T follicular helper cell (primary cell): ENCODE measurements at regions not wholly inside any gene's neighbourhood (a gene's known extent, or its start where the extent isn't known, plus 50 kb on each side); places are given as distances from the start of the nearest gene placed in this dataset.
"Not testable (repeated sequence)": the region's sequence is repeated elsewhere in the genome, so short reads cannot be mapped to it uniquely, and the experiment has no call there.

Source experiments
- DNase-seq: peaks from one replicate; pipeline ENCODE4 v3.0.0-alpha.2; 2020; ENCODE audit warnings: low read depth

GRCh38 chr2:226474131-226474530, 325.5 kb downstream of the IRS1 start:
- no peak for DNase-seq

DNA sequence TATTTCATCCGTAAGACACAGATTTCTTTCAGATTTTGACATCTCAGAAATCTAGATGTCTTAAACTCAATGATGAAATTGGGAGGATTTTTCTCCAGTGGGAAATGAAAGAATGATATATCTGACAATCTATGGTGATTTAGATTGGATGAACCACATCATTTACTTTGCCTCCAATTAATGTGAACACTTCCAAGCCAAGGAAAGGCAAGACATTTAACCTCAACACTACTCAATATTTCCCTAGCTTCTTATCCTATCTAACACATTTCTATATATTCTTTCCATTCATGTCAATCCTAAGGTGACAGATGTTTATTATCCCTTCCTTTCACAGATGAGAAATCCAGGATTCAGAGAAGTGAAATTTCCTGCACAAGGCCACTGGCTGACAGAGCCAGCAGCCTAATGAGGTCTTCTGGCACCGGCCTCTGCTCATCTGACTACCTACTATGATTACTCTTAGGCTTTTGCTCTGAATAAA, 327.6 kb downstream of the IRS1 start:
- DNase-seq = no peak

GRCh38 chr2:226467633-226468032, 332.0 kb downstream of the IRS1 start:
- no peak for DNase-seq

DNA sequence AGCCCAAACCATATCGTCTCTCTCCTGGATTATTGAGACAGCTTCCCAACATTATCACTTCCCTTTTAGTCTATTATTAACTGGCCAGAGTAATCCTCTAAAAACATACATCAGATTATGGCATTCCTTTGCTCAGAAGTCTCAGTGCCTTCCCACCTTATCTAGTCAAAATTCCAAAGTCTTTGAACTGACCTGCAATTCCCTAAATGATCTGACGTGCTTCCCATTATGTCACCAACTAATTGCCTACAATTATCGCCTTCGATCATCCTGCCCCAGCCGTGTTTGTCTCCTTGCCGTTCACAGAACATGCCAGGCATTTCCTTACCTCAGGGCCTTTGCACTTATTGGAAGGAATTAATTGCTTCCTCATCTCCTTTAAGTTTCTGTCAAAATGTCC, 332.4 kb downstream of the IRS1 start:
- no peak for DNase-seq

GRCh38 chr2:226466589-226466988, 333.0 kb downstream of the IRS1 start:
- no peak for DNase-seq

DNA sequence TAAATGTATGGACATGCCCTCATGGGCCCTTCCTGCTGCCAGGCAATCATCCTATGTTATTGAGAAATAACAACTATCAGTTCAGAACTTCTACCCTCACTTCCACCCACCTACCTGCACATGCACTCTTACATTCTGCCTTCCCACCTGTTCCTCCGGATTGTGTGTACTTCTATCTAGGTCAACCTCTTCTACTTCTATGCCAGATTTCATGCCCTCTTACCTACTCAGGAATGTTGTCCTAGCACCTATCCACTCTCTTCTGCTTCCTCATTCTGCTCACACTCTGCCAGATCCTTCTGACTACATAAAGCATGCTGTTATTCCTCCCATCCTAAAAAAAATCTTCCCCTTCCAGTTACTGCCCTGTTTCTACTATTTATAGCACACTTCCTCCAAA, 333.5 kb downstream of the IRS1 start:
- DNase-seq = no peak

- DNase-seq = no peak
Measured at GRCh38 chr2:226464380-226464779, 335.2 kb downstream of the IRS1 start.

DNA sequence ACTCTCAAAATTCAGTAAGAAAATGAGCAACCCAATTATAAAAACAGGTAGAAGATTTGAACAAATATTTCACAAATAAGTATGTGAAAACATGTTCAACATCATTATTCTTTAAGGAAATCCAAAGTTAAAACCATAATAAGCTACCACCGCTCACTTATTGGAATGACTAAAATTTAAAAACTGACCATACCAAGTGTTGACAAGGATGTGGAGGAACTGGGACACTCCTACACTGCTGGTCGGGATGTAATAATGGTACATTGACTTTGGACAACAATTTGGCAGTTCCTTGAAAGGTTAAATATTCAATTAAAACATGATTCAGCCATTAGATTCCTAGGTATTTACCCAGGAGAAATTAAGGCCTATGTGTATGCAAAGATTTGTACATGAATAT, 336.5 kb downstream of the IRS1 start:
- DNase-seq = no peak

- no peak for DNase-seq
Measured at GRCh38 chr2:226461981-226462380, 337.6 kb downstream of the IRS1 start.

- not testable (repeated sequence) for DNase-seq
Measured at GRCh38 chr2:226456144-226456543, 343.5 kb downstream of the IRS1 start.

GRCh38 chr2:226452768-226453167, 346.9 kb downstream of the IRS1 start:
- DNase-seq = no peak

DNA sequence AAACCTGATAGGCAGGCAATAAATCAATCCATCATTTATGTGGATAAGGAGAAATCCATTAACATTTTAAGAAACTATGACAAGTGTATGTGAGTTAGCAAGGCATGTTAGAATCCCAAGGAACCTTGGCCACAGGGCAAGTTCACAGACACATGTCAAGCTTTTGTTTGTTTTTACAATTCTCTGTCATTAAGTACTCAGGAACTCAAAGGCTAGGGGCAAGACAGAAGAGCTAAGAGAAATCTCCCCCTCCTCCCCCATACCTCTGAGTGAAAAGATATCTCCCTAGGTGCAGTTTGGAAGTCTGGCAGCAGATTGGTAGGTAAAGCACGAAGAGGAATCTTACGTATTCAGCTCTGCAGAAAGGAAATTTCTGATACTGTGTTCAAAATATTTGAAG, 348.1 kb downstream of the IRS1 start:
- no peak for DNase-seq

GRCh38 chr2:226450141-226450540, 349.5 kb downstream of the IRS1 start:
- no peak for DNase-seq

- no peak for DNase-seq
Measured at GRCh38 chr2:226447338-226448300, 352.0 kb downstream of the IRS1 start.

GRCh38 chr2:226446406-226447001, 353.1 kb downstream of the IRS1 start:
- no peak for DNase-seq

DNA sequence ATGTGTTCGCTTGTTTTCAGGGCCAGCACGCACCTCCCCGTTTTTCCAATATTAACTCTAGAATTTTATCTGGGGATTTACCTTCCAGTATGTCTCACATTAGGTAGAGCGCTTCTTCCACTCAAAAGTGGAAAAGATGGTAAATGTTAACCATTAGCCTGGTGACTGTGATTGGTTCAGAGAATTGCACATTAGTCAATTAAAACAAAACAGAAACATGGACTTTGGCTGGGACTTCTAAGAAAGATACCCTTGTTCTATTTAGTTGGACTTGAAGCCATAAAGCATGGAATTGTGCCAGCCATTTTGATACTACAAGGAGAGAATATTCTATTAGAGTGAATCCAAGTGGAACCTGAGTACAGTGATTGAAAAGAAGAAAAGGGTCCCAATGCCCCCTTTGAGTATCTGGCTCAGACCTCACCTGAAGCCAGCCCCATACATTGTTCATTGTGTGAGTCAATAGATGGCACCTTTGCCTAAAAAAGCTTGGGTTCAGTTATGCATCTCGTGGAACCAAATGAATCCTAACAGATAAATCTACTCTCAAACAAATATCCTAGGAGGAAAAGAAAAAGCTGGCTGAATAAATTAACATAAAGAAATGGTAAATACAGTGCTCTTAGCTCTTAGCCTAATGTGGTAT, 354.3 kb downstream of the IRS1 start:
- no peak for DNase-seq

GRCh38 chr2:226443112-226443511, 356.5 kb downstream of the IRS1 start:
- DNase-seq = no peak

DNA sequence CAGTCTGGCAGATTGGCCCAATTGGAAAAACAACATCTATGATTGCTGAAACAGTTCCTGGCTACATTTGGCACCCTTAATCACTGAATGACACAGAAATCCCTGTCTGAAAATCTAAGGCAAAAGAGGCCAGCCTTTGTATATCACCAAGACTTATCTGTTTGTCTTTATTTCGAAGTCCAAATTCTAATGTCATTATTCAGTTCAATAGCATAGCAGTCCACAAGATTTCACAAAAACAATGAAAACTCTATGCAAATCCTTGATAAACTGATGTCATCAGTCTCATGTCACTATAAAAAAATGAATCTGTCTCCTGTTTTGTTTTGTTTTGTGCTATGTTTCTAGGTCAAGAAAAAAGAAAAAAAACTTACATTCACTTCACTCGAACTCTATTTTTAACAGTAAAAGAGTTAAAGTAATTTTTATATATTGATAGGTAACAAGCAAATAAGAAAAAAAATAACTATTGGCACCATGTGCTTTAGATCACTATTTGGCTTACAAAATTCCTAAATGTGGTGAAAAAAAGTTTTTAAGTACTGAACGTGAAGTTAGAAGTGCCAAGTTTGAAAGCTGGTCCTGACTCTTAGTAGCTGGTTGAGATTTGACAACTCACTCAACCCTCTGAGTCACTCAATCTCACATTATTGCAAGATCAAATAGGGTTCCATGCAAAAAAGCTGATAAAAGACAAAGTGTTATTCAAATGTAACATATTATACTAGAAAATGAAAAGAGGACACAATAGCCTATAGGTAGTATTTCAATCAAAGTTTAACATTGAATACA, 359.3 kb downstream of the IRS1 start:
- DNase-seq = no peak

GRCh38 chr2:226439337-226439736, 360.3 kb downstream of the IRS1 start:
- no peak for DNase-seq

DNA sequence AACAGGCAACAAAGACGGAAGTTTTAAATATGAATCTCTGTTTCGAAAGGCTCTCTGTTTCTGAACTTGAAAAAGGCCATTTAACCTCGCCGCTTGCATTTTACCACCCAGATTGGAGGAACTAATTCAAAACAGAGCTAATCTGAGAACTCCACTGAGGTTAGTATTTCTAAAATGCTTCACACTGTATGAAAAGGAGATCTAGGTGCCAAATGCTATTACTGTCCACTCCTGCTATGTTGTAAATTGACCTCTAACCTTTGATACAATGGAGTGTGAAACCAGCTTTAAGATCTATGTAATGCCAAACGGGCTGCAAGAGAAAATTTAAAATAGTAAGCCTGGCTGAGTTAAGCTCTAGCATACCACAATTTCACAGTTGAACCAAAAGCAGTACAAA, 364.5 kb downstream of the IRS1 start:
- DNase-seq = no peak

GRCh38 chr2:226434702-226435101, 364.9 kb downstream of the IRS1 start:
- no peak for DNase-seq
